SIG-M5 (cell line): ENCODE measurements at regions not wholly inside any gene's neighbourhood (a gene's known extent, or its start where the extent isn't known, plus 50 kb on each side); places are given as distances from the start of the nearest gene placed in this dataset.

ENCODE experiments used
- DNase-seq: peaks from one replicate; lab custom pipeline; 2025; lab: John Stamatoyannopoulos, UW

- DNase-seq, result no peak
Measured at GRCh38 chr1:101317590-101317989, 80.8 kb downstream of the S1PR1 start.

DNA sequence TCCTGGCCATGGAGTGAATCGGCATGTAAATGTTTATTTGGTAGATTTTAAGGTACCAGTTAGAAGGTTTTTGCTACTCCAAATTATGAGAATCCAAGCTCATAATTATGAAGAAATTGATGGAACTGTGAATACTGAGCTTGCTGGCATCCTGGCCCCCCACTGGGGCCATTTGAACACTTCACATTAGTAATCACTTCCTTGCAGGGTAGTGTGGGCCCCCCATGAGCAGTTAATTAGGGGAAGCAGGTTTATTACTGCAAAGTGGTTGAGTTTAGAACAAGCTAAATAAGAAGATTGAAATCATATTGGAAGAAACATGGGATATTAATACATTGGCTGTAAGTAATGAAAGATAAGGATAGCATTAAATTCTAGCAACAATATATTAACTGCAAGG lies 86.7 kb downstream of the S1PR1 start:
- no peak for DNase-seq

- no peak for DNase-seq
Measured at GRCh38 chr1:101325144-101325543, 88.3 kb downstream of the S1PR1 start.

GRCh38 chr1:101330427-101331130 lies 93.8 kb downstream of the S1PR1 start:
- DNase-seq, result no peak

GRCh38 chr1:101331794-101332193 lies 95.0 kb downstream of the S1PR1 start:
- no peak for DNase-seq

DNA sequence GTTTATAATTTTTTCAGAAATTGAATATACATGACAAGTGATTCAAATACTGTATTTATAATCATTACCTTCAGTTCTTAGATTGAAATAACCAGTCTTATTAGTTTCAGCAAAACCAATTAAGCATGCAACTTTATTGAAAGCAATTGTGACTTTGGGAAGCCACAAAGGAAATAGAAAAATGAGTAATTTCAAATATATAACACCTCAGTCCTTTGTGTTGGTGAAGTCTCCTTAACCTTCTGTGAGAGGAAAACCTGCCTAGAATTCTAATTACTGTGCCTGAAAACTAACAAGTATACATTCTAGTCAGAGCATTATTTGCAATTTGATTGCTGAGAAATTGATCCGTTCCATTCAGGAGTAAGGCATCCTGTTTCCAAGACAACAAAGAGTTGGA lies 95.8 kb downstream of the S1PR1 start:
- DNase-seq, result no peak

DNA sequence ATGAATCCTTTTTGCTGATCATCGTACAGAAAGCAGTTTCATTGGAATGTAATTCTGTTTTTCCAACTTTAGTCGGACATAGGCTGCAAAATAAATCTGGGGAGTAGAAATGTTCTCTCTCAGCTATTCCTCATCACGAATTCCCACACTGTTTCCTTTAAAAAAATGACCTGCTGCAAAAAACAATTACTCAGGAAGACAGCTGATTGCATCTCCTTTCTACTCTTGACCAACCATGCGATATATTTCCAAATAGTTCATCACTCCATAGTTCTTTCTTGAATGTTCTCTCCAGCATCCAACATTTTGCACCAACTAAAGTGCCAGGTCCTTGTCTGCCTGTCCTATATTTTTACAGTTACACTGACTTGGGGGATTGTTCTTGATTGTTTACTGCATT lies 96.4 kb downstream of the S1PR1 start:
- no peak for DNase-seq

DNA sequence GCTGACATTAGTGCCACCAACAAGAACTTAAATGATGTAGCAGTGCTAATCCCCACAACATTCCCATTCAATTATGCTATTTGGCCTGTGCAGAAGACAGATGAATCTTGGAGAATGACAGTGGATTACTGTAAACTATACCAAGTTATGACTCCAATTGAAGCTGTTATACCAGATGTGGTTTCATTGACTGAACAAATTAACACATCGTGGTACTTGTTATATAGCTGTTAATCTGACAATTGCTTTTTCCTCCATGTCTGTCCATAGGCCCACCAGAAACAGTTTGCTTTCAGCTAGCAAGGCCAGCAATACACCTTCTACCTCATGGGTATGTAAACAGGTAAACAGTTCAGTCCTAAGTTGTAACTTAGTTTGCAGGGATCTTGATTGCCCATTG lies 101.1 kb downstream of the S1PR1 start:
- DNase-seq, result no peak

- no peak for DNase-seq
Measured at GRCh38 chr1:101338714-101339430, 102.1 kb downstream of the S1PR1 start.

DNA sequence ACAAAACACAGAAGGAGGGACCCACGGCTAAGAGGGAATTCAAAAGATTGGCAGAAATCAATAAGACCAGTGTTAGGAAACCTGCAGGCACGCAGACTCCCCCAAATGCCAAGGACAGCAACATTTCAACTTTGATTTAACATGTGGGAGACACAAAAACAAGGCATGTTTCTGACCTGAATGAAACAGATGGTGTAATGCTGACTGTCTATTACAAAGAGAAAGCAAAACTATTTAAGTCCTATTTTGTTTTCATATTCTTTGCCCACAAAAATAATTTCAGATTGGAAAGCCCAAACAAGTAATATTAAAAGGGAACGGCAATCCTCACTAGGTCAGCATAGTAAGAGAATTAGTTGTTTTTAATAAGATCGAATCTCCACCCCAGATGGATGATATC lies 107.9 kb downstream of the S1PR1 start:
- no peak for DNase-seq

DNA sequence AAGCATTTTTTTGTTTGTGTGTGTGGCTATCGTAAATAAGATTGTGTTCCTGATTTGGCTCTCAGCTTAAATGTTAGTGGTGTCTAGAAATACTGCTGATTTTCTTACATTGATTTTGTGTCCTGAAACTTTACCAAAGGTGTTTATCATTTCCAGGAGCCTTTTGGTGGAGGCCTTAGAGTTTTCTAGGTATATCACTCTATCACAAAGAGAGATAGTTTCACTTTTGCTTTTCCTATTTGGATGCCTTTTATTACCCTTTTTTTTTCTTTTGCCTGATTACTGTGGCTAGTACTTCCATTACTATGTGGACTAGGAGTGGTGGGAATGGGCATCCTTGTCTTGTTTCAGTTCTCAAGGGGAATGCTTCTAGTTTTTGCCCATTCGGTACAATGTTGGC lies 109.6 kb downstream of the S1PR1 start:
- DNase-seq, result no peak

DNA sequence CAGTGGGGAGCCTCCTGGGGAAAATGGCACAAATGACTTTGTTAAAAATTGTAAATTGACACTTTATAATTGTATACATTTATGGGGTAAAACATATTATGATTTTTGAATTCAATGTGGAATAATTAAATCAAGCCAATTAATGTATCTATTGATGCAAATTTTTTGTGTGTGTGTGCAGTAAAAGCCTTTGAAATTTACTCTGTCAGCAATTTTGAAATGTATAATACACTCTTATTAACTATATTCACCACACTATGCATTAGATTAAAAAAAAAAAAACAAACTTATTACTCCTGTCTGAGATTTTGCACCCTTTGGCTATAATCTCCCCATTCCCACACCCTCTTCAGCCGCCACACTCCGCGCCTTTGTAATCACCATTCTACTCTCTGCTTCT lies 119.2 kb downstream of the S1PR1 start:
- no peak for DNase-seq

DNA sequence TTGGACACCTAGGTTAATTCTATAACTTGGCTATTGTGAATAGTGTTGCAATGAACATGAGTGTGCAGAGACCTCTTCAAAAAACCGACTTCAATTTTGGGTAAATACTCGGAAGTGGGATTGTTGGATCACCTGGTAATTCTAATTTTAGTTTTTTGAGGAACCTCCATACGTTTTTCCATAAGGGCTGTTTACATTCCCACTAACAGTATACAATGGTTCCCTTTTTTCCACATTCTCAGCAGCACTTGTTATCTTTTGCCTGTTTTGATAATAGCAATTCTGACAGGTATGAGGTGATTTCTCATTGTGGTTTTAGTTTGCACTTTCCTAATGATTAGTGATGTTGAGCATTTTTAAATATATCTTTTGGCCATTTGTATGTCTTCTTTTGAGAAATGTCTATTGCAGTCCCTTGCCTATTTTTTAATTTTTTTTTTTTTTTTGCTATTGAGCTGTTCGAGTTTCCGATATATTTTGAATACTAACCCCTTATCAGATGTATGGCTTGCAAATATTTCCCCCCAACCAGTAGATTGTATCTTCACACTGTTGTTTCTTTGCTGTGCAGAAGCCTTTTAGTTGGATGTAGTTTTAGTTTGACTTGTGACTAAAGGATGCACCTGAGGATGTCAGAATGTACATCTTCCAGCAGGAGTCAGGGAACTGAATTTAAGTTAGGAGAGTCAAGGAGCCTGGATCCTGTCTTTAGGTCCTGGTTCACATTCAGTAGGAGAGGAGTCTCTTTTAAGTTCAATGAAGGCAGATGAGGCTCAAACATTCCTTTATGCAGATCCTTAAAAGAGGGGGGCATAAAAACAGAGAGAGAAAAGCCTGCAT lies 120.0 kb downstream of the S1PR1 start:
- no peak for DNase-seq

DNA sequence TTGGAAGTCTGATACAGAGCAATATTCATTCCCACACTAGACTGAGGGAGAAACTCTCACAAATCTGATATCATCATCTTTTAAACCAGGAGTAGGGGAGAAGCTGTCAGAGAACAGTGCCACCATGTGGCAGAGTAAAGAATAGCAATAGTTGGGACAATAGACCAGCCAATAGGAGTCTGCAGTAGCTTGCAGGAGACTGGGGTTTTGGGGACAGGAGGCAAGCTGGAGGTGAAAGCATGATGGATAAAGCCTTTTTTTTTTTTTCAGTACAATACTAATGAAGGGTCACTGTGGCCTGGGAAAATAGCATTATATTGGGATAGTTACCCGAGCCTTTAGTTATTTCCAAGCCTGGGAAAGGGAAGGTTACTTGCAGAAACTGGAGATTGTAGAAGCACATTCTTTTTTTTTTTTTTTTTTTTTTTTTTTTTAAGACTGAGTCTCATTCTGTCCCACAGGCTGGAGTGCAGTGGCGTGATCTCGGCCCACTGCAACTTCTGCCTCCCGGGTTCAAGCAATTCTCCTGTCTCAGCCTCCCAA lies 120.7 kb downstream of the S1PR1 start:
- DNase-seq, result no peak

DNA sequence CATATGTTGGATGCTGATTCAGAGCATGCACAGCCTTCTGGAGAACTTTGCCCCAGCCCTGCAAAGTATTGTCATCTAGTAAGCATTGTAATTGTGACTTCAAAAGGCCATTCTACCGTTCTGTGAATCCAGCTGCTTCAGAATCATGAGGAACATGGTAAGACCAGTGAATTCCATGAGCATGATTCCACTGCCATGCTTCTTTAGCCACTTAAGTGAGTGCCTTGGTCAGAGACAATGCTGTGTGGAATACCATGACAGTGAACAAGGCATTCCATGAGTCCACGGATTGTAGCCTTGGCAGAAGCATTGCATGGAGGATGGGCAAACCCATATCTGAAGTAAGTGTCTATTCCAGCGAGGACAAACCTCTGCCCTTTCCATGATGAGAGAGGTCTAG lies 123.7 kb downstream of the S1PR1 start:
- no peak for DNase-seq

DNA sequence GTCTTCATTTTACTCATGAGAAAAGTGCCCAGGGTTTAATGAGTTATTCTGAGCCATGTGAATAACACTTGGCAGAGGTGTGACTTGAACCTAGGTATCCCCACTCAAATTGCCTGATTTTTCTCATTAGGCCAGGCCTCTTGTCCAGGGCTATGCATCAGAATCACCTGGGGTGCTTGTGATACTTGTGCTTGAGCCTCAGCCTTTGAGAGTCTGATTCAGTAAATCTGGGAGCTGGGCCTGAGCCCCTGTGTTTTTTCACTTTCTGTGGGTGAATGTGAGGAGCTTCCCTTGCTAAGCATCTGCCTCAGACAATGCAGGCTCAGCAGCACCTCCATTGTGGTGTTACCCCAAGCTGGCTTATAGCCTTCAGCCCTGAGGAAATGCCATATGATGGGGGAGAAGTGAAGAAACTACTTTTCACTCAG lies 127.1 kb downstream of the S1PR1 start:
- DNase-seq, result no peak

DNA sequence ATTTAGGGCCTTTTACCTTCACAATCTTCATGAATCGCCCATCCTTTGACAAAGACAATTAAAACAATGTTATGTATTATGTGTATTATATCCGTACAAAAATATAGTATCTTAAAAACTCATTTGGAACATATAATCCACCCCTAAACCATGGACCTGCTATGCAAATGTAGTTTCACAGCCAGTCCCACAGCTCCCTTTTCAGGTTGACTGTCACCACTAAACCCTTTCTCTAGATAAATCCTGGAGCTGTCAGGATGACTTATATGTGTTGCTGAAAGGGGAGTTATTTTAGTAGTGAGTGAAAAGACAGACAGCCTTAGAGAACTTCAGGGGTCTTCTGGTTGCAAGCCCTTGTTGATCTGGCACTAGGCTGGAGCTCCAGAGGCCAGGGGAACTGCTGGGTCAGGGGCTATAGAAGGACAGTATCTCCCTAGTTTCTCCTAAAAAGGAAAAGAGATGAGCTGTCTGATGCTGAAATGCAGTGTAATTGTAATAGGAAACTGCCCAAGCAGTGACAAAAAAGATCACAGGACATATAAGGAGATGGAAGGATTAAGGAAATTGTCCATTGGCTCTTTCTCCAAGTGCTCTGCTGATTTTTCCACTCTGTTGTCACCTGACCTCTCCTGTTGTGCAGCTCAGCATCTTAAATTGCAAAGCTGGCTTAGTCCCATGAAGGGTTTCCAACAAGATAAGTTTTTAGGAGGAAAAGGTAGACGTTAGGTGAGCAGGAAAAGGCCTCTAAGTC lies 127.7 kb downstream of the S1PR1 start:
- no peak for DNase-seq

- DNase-seq, result no peak
Measured at GRCh38 chr1:101365186-101365585, 128.4 kb downstream of the S1PR1 start.

DNA sequence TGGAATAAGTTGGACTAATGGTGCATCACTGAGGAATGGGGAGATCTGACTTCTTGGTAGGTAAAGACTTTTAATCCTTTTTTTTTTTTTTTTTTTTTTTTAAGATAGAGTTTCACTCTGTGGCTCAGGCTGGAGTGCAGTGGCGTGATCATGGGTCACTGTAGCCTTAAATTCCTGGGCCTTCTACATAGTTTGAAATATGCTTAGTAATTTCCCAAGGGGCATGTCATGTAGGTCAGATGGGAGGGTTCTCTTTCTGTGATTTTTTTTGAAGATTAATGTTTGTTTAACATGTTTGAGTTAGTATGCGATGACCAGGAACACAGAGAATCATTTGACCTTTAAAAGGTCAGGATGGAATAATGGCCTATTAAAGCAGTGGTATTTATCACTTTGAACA lies 129.1 kb downstream of the S1PR1 start:
- no peak for DNase-seq

GRCh38 chr1:101366513-101367215 lies 129.8 kb downstream of the S1PR1 start:
- no peak for DNase-seq

- no peak for DNase-seq
Measured at GRCh38 chr1:101367630-101368029, 130.8 kb downstream of the S1PR1 start.
